Spleen (tissue), 11 donors: ENCODE measurements at regions not wholly inside any gene's neighbourhood (a gene's known extent, or its start where the extent isn't known, plus 50 kb on each side); places are given as distances from the start of the nearest gene placed in this dataset.
A peak's percentile ranks its signal among the peaks of the same experiment; 100 is the strongest.

ENCODE experiments used
- DNase-seq: peaks from one replicate; pipeline ENCODE4 v3.0.0-alpha.2; 2020
- H3K27ac ChIP-seq, 8 donors: fragments of 200-600 bp; sonication (generic) in 7 of 8; 1 replicate in 4 of 8; 2 replicates in 4 of 8; pipeline versions ENCODE4 v1.5.0 to v1.8.0; 2016 to 2021; ENCODE audit warnings: inconsistent platforms in 4 of 8, mild to moderate bottlenecking in 4 of 8, moderate library complexity in 1 of 8
- H3K27me3 ChIP-seq, 7 donors: fragments of 200-600 bp; sonication (generic) in 6 of 7; replicated peaks in 1 of 7; 1 replicate in 4 of 7; 2 replicates in 3 of 7; pipeline versions ENCODE4 v1.5.0 to v1.8.0; 2016 to 2021; ENCODE audit warnings: inconsistent platforms in 3 of 7, mild to moderate bottlenecking in 1 of 7
- H3K36me3 ChIP-seq, 6 donors: fragments of 200-600 bp; sonication (generic) in 5 of 6; 1 replicate in 4 of 6; 2 replicates in 2 of 6; pipeline versions ENCODE4 v1.5.0 to v1.8.0; 2016 to 2021; ENCODE audit warnings: inconsistent platforms in 2 of 6
- H3K4me1 ChIP-seq, 6 donors: fragments of 200-600 bp; sonication (generic) in 5 of 6; 1 replicate in 3 of 6; 2 replicates in 3 of 6; pipeline versions ENCODE4 v1.5.0 to v1.8.0; 2016 to 2021; ENCODE audit warnings: inconsistent platforms in 3 of 6
- H3K4me3 ChIP-seq, 8 donors: fragments of 200-600 bp; sonication (generic) in 7 of 8; 1 replicate in 4 of 8; 2 replicates in 4 of 8; pipeline versions ENCODE4 v1.5.0 to v1.8.0; 2016 to 2021; ENCODE audit warnings: inconsistent platforms in 4 of 8, mild to moderate bottlenecking in 4 of 8, moderate library complexity in 2 of 8
- H3K9me3 ChIP-seq, 8 donors: fragments of 200-600 bp; sonication (generic) in 7 of 8; 1 replicate in 4 of 8; 2 replicates in 4 of 8; pipeline versions ENCODE4 v1.5.0 to v1.8.0; 2016 to 2021; ENCODE audit warnings: inconsistent platforms in 4 of 8
- POLR2A ChIP-seq, 3 donors: fragments of 450-650 bp; IDR thresholded peaks; one replicate each; pipeline ENCODE4 v1.5.1; 2017; ENCODE audit warnings: antibody characterized with exemption in 3 of 3, mild to moderate bottlenecking in 1 of 3
- POLR2AphosphoS5 ChIP-seq, 3 donors: sonication (generic); formaldehyde crosslinking; IDR thresholded peaks; one replicate each; pipeline ENCODE4 v1.5.1; 2017; ENCODE audit warnings: antibody characterized with exemption in 3 of 3
- WGBS, 5 donors: extraction: QIAGEN DNeasy Blood & Tissue Kit in 3 of 5; methylation state at CpG; one replicate each; pipeline versions ENCODE4 v1.1.5 to v1.1.7; 2013 to 2018; 5-methylcytosine and 5-hydroxymethylcytosine counted together
- intact Hi-C: fragments of 100-400 bp; cut with DNase I; formaldehyde crosslinking; loops from one replicate; pipeline ENCODE4 v1.15.0; 2023; ENCODE audit warnings: low total_unique reads
- TF ChIP-seq, protein P1 (sequence below), 11 experiments: fragments of 200-600 bp in 7 of 11; fragments of 450-650 bp in 4 of 11; sonication (generic) in 4 of 11; IDR thresholded peaks in 8 of 11; conservative IDR thresholded peaks in 3 of 11; 1 replicate in 7 of 11; 2 replicates in 4 of 11; pipeline versions ENCODE4 v1.4.0 to v1.8.0; 2016 to 2021; ENCODE audit warnings: antibody characterized with exemption in 11 of 11, inconsistent platforms in 4 of 11, mild to moderate bottlenecking in 1 of 11
- donor health status: healthy with polysubstance abuse.
- donor health status: DM: no; HTN: no; CAD: no; lungs with moderate emphysema.
- donor health status: DM: no; HTN: no; CAD: no.
- donor health status: Bipolar disorder and iron deficiency.
- donor health status: healthy.
- donor health status: DM: no; HTN: no; CAD: no.
- donor health status: DM: yes; HTN: yes; CAD: no.

DNA sequence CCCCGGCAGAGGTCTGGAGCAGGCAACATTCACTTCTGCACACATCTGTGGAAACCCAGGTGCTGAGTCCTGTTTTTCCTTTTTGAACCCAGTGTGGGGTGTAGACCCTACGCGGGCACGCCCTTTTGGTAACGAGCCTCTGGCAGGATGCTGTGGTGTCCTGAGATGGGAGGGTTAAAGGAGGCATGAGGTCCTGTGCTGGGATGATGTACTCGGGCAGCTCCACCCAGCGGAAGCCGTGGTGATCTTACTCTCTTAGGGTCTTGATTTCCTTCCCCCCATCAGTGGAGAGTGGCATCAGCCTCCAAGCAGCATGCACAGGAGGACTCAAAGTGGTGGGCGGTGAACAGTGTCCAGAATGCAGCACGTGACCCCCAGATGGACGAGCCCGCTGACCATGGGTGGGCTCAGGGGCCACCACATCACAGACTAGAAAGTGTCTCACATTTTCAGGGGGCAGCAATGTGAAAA, 148.6 kb downstream of the DNAJB6 start:
- intact Hi-C loops, result no loop called here
- peak; percentile 54 for DNase-seq
- Histone ChIP-seq H3K4me1 (peaks cover 0 to 10% (median 5%) of the 10 kb centered on the region in 6 donors), H3K27ac (no peak overlapping the region), H3K4me3 (no peak overlapping the region), H3K9me3 (peaks cover 0 to 6% (median under 1%) of the 10 kb centered on the region in 8 donors), H3K36me3 (no peaks in the 10 kb centered on the region), H3K27me3 (peaks cover 0 to 35% (median 0%) of the 10 kb centered on the region in 7 donors)
- TF ChIP-seq POLR2A (IDR thresholded peaks at IDR 0.05) (no peak), POLR2AphosphoS5 (IDR thresholded peaks at IDR 0.05) (no peak)
- TF ChIP-seq, protein P1, sequence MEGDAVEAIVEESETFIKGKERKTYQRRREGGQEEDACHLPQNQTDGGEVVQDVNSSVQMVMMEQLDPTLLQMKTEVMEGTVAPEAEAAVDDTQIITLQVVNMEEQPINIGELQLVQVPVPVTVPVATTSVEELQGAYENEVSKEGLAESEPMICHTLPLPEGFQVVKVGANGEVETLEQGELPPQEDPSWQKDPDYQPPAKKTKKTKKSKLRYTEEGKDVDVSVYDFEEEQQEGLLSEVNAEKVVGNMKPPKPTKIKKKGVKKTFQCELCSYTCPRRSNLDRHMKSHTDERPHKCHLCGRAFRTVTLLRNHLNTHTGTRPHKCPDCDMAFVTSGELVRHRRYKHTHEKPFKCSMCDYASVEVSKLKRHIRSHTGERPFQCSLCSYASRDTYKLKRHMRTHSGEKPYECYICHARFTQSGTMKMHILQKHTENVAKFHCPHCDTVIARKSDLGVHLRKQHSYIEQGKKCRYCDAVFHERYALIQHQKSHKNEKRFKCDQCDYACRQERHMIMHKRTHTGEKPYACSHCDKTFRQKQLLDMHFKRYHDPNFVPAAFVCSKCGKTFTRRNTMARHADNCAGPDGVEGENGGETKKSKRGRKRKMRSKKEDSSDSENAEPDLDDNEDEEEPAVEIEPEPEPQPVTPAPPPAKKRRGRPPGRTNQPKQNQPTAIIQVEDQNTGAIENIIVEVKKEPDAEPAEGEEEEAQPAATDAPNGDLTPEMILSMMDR (IDR thresholded peaks at IDR 0.05 in 8 of 11, conservative IDR thresholded peaks at IDR 0.05 in 3 of 11), result no peak
- WGBS, 5 donors, result 76 to 86% (median 79%) methylated on average over 10 to 12 of the region's 12 CpGs

DNA sequence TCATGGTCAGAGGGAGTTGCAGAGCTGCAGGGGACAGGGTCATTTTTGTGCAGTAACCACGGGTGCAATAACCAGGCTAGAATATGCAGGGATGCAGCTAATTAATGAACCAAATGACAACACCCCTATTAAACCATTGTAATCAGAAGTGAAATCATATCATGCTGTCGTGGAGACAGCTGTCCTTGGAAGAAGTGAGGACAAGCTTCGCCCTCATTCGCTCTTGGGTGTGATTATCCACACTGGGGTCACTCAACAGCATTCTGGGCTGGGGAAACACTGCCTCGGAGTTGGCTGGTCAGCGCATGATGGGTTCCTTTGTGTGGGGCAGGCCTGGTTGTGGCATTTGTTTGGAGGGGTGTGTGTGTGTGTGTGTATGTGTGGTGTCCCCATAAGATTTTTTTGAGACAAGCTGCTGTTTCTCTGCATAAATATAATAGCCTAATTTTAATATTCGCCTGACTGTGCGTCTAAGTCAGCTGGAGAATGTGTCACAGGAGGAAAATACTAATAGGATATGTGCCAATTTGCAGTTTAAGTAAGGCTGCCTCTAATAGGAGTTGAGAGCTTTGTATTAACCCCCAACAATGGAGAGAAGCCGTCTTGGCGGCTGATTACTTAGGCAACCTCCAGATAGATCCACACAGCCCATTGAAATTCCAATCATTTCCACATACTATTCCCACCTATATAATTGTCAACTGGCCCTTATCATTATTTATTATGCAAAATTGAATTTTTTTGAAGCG, 149.4 kb downstream of the DNAJB6 start:
- Histone ChIP-seq H3K36me3 (no peaks in the 10 kb centered on the region), H3K27ac (no peak overlapping the region), H3K9me3 (peaks cover 0 to 14% (median 8%) of the 10 kb centered on the region in 8 donors), H3K4me1 (peaks cover 0 to 18% (median 6%) of the 10 kb centered on the region in 6 donors), H3K27me3 (peaks cover 0 to 35% (median 0%) of the 10 kb centered on the region in 7 donors), H3K4me3 (no peak overlapping the region)
- TF ChIP-seq, protein P1 (IDR thresholded peaks at IDR 0.05 in 8 of 11, conservative IDR thresholded peaks at IDR 0.05 in 3 of 11), result no peak
- no peak for TF ChIP-seq POLR2AphosphoS5 (IDR thresholded peaks at IDR 0.05)
- no peak for TF ChIP-seq POLR2A (IDR thresholded peaks at IDR 0.05)
- intact Hi-C loops, result no loop called here
- peak; percentile 52 for DNase-seq
- 76 to 84% (median 80%) methylated on average over 11 of the region's 11 CpGs for WGBS, 5 donors

DNA sequence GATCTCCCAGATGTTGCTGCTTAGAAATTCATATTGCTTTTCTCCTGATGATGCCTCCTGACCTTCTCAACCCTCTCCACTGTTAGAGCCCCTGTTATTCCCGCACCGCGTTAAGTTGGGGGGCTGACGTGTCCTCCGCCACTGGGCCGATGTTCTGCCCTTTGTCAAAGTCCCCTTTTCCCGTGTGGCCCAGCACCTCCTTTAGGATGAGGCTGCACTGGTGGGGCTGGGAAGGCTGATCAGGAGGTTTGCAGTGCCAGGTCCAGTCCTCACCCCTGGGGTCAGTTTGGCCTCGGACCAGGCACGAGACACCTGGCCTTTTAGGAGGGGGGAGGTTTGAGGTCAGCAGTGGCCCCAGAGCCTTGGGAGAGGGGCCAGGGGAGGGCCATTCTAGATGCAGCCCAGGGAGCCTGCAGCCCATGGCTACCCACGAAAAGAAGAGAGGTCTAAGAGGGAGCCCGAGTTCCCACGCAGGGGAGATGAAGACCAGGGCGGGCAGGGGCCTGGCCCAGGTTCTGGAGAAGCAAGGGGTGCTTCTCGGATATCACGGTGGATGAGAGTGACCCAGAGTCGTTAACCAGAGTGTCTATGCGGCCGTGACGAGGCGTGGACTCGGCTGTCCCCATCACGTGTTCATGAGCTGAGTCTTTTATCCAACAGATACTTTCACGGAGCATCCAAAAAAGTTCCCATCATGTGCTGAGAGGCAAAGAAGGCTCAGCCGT, 150.4 kb downstream of the DNAJB6 start:
- Histone ChIP-seq H3K36me3 (no peaks in the 10 kb centered on the region), H3K27ac (no peak overlapping the region), H3K4me3 (no peak overlapping the region), H3K9me3 (peaks cover 0 to 24% (median 15%) of the 10 kb centered on the region in 8 donors), H3K4me1 (peaks cover 0 to 21% (median 6%) of the 10 kb centered on the region in 6 donors), H3K27me3 (peaks cover 0 to 35% (median 0%) of the 10 kb centered on the region in 7 donors)
- DNase-seq, result peak; percentile 64
- 84 to 92% (median 88%) methylated on average over 24 of the region's 24 CpGs for WGBS, 5 donors
- TF ChIP-seq POLR2A (IDR thresholded peaks at IDR 0.05) (no peak), POLR2AphosphoS5 (IDR thresholded peaks at IDR 0.05) (no peak)
- TF ChIP-seq, protein P1 (IDR thresholded peaks at IDR 0.05 in 8 of 11, conservative IDR thresholded peaks at IDR 0.05 in 3 of 11), result no peak
- intact Hi-C loops, result no loop called here

DNA sequence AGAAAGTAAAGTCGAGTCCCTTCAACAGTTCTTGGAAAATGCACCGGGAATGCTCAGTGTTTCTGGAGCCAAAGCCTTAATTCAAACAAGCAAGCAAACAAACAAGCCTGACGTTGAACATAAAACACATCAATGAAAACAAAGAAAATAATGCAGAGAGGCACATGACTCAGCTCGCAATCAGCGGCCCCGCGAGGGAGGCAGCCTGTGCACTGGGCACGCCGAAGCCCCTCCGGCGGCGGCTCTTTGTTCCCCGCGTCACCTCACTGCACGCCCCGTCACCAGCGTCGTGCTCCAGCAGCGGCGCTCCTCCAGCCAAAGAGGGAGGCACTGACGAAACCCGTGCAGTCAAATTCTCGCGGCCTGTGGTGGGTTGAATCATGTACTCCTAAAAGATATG, 151.5 kb downstream of the DNAJB6 start:
- no peak for TF ChIP-seq POLR2A (IDR thresholded peaks at IDR 0.05)
- no peak overlapping the region for H3K27ac ChIP-seq
- no peaks in the 10 kb centered on the region for H3K36me3 ChIP-seq
- H3K27me3 ChIP-seq, result peaks cover 0 to 41% (median 0%) of the 10 kb centered on the region in 7 donors
- 93 to 95% (median 94%) methylated on average over 24 of the region's 24 CpGs for WGBS, 5 donors
- intact Hi-C loops, result no loop called here
- peak; percentile 73 for DNase-seq
- peaks cover 0 to 21% (median 6%) of the 10 kb centered on the region in 6 donors for H3K4me1 ChIP-seq
- no peak overlapping the region for H3K4me3 ChIP-seq
- H3K9me3 ChIP-seq, result peaks cover 0 to 27% (median 15%) of the 10 kb centered on the region in 8 donors
